ENCODE measurements at regions not wholly inside any gene's neighbourhood (a gene's known extent, or its start where the extent isn't known, plus 50 kb on each side); places are given as distances from the start of the nearest gene placed in this dataset.
"Not testable (repeated sequence)": the region's sequence is repeated elsewhere in the genome, so short reads cannot be mapped to it uniquely, and the experiment has no call there.

GRCh38 chr16:88258764-88259525 is 123.8 kb upstream of the ZNF469 start:
- H3F3A ChIP-seq (ENCODE audit: insufficient read depth); H3K9me2 ChIP-seq (ENCODE audit: insufficient read depth); H3K9me3 ChIP-seq (ENCODE audit: low read depth); H3K27me3 ChIP-seq (replicated peaks; ENCODE audit: insufficient read depth); H2AFZ ChIP-seq; H3K4me2 ChIP-seq (ENCODE audit: unreplicated experiment); H3K4me1 ChIP-seq (ENCODE audit: insufficient read depth); in situ Hi-C loops (cut with MboI); H3K36me3 ChIP-seq (ENCODE audit: low read depth); H3K79me2 ChIP-seq (ENCODE audit: insufficient read depth); H3K9ac ChIP-seq; H3K4me3 ChIP-seq; H3K27ac ChIP-seq; DNase-seq; H4K20me1 ChIP-seq (ENCODE audit: insufficient read depth): not testable (repeated sequence)
- 86 to 88% methylated on average over 14 to 32 of the region's 32 CpGs for WGBS, 2 experiments (ENCODE audit: low coverage in 1 of 2, low lambda C conversion rate in 2 of 2, missing lambda C conversion rate in 2 of 2)

- WGBS, 2 experiments (ENCODE audit: low coverage in 1 of 2, low lambda C conversion rate in 2 of 2, missing lambda C conversion rate in 2 of 2), result 76 to 78% methylated on average over 10 of the region's 10 CpGs
- H3K4me3 ChIP-seq; H3K9me2 ChIP-seq (ENCODE audit: insufficient read depth); in situ Hi-C loops (cut with MboI); H4K20me1 ChIP-seq (ENCODE audit: insufficient read depth); H3K27me3 ChIP-seq (replicated peaks; ENCODE audit: insufficient read depth); H3K36me3 ChIP-seq (ENCODE audit: low read depth); DNase-seq; H2AFZ ChIP-seq; H3K4me1 ChIP-seq (ENCODE audit: insufficient read depth); H3K4me2 ChIP-seq (ENCODE audit: unreplicated experiment); H3F3A ChIP-seq (ENCODE audit: insufficient read depth); H3K9ac ChIP-seq; H3K79me2 ChIP-seq (ENCODE audit: insufficient read depth); H3K27ac ChIP-seq; H3K9me3 ChIP-seq (ENCODE audit: low read depth): not testable (repeated sequence)
Measured at GRCh38 chr16:88259538-88259937, 123.2 kb upstream of the ZNF469 start.

GRCh38 chr16:88260146-88260545 is 122.6 kb upstream of the ZNF469 start:
- H3K9ac ChIP-seq; H3F3A ChIP-seq (ENCODE audit: insufficient read depth); H3K4me3 ChIP-seq; H3K36me3 ChIP-seq (ENCODE audit: low read depth); H3K27ac ChIP-seq; H3K4me2 ChIP-seq (ENCODE audit: unreplicated experiment); H4K20me1 ChIP-seq (ENCODE audit: insufficient read depth); DNase-seq; H3K4me1 ChIP-seq (ENCODE audit: insufficient read depth); H3K9me3 ChIP-seq (ENCODE audit: low read depth); H2AFZ ChIP-seq; H3K9me2 ChIP-seq (ENCODE audit: insufficient read depth); in situ Hi-C loops (cut with MboI); H3K79me2 ChIP-seq (ENCODE audit: insufficient read depth); H3K27me3 ChIP-seq (replicated peaks; ENCODE audit: insufficient read depth): not testable (repeated sequence)
- WGBS, 2 experiments (ENCODE audit: low coverage in 1 of 2, low lambda C conversion rate in 2 of 2, missing lambda C conversion rate in 2 of 2), result 97 to 99% methylated on average over 17 of the region's 17 CpGs

- H4K20me1 ChIP-seq (ENCODE audit: insufficient read depth); H3F3A ChIP-seq (ENCODE audit: insufficient read depth); H3K27ac ChIP-seq; H3K36me3 ChIP-seq (ENCODE audit: low read depth); H2AFZ ChIP-seq; H3K4me3 ChIP-seq; DNase-seq; H3K4me1 ChIP-seq (ENCODE audit: insufficient read depth); in situ Hi-C loops (cut with MboI); H3K27me3 ChIP-seq (replicated peaks; ENCODE audit: insufficient read depth); H3K9me3 ChIP-seq (ENCODE audit: low read depth); H3K4me2 ChIP-seq (ENCODE audit: unreplicated experiment); H3K9me2 ChIP-seq (ENCODE audit: insufficient read depth); H3K79me2 ChIP-seq (ENCODE audit: insufficient read depth); H3K9ac ChIP-seq: not testable (repeated sequence)
- WGBS, 2 experiments (ENCODE audit: low coverage in 1 of 2, low lambda C conversion rate in 2 of 2, missing lambda C conversion rate in 2 of 2), result 93 to 95% methylated on average over 16 to 26 of the region's 26 CpGs
Measured at GRCh38 chr16:88260881-88261665, 121.7 kb upstream of the ZNF469 start.

GRCh38 chr16:88261814-88262605 is 120.7 kb upstream of the ZNF469 start:
- H3K36me3 ChIP-seq (ENCODE audit: low read depth); H3K4me1 ChIP-seq (ENCODE audit: insufficient read depth); H3F3A ChIP-seq (ENCODE audit: insufficient read depth); H3K9ac ChIP-seq; DNase-seq; H3K9me2 ChIP-seq (ENCODE audit: insufficient read depth); H2AFZ ChIP-seq; H3K79me2 ChIP-seq (ENCODE audit: insufficient read depth); in situ Hi-C loops (cut with MboI); H3K4me2 ChIP-seq (ENCODE audit: unreplicated experiment); H3K27me3 ChIP-seq (replicated peaks; ENCODE audit: insufficient read depth); H4K20me1 ChIP-seq (ENCODE audit: insufficient read depth); H3K4me3 ChIP-seq; H3K27ac ChIP-seq; H3K9me3 ChIP-seq (ENCODE audit: low read depth): not testable (repeated sequence)
- 75 to 79% methylated on average over 17 of the region's 18 CpGs for WGBS, 2 experiments (ENCODE audit: low coverage in 1 of 2, low lambda C conversion rate in 2 of 2, missing lambda C conversion rate in 2 of 2)

- H3K9me3 ChIP-seq (ENCODE audit: low read depth); H3K9ac ChIP-seq; H3K9me2 ChIP-seq (ENCODE audit: insufficient read depth); DNase-seq; H4K20me1 ChIP-seq (ENCODE audit: insufficient read depth); H3K27me3 ChIP-seq (replicated peaks; ENCODE audit: insufficient read depth); H3K4me2 ChIP-seq (ENCODE audit: unreplicated experiment); H3K27ac ChIP-seq; H3K4me3 ChIP-seq; H3K79me2 ChIP-seq (ENCODE audit: insufficient read depth); in situ Hi-C loops (cut with MboI); H3F3A ChIP-seq (ENCODE audit: insufficient read depth); H3K36me3 ChIP-seq (ENCODE audit: low read depth); H3K4me1 ChIP-seq (ENCODE audit: insufficient read depth); H2AFZ ChIP-seq: not testable (repeated sequence)
- 65 to 71% methylated on average over 28 to 34 of the region's 34 CpGs for WGBS, 2 experiments (ENCODE audit: low coverage in 1 of 2, low lambda C conversion rate in 2 of 2, missing lambda C conversion rate in 2 of 2)
Measured at GRCh38 chr16:88262858-88263563, 119.7 kb upstream of the ZNF469 start.

- H3K79me2 ChIP-seq (ENCODE audit: insufficient read depth); DNase-seq; H3K4me1 ChIP-seq (ENCODE audit: insufficient read depth); H3K9ac ChIP-seq; H3K4me2 ChIP-seq (ENCODE audit: unreplicated experiment); H3K9me2 ChIP-seq (ENCODE audit: insufficient read depth); H3K9me3 ChIP-seq (ENCODE audit: low read depth); H4K20me1 ChIP-seq (ENCODE audit: insufficient read depth); H3K4me3 ChIP-seq; H3K27ac ChIP-seq; H2AFZ ChIP-seq; in situ Hi-C loops (cut with MboI); H3K27me3 ChIP-seq (replicated peaks; ENCODE audit: insufficient read depth); H3K36me3 ChIP-seq (ENCODE audit: low read depth); H3F3A ChIP-seq (ENCODE audit: insufficient read depth): not testable (repeated sequence)
- 95% methylated on average over 12 to 13 of the region's 17 CpGs for WGBS, 2 experiments (ENCODE audit: low coverage in 1 of 2, low lambda C conversion rate in 2 of 2, missing lambda C conversion rate in 2 of 2)
Measured at GRCh38 chr16:88263681-88264287, 119.0 kb upstream of the ZNF469 start.

Measured in GM23248 (cell line).